ENCODE measurements at regions not wholly inside any gene's neighbourhood (a gene's known extent, or its start where the extent isn't known, plus 50 kb on each side); places are given as distances from the start of the nearest gene placed in this dataset.
A peak's percentile ranks its signal among the peaks of the same experiment; 100 is the strongest.

DNA sequence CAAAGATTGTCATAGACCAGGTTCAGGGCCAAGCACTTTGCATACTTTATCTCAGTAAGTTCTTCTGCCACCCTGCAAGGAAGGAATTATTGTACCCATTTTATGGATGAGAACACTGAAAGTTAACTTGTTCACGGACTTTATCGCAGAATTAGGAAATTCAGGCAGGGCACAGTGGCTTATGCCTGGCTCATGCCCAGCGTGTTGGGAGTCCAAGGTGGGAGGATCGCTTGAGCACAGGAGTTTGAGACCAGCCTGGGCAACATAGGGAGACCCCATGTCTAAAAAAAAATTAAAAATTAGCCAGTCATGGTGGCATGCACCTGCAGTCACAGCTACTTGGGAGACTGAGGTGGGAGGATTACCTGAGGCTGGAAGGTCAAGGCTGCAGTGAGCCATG lies 72.4 kb downstream of the MFAP3 start:
- intact Hi-C loops (cut with micrococcal nuclease; ENCODE audit: unreplicated experiment) (no loop called here), in situ Hi-C loops (cut with MboI) (no loop called here)
- RAD21 ChIA-PET (ENCODE audit: unreplicated experiment) = interaction anchor here (1.0 kb wide), 1 partner anchor 173 kb away, joined by 3 read pairs; no protein-coding TSS in a partner anchor
- TF ChIP-seq ZNF384 (IDR thresholded peaks at IDR 0.05; ENCODE audit: borderline replicate concordance, low read depth, low read length) = no peak
- TF ChIP-seq RAD51 (IDR thresholded peaks at IDR 0.05) = no peak
- no peak for TF ChIP-seq ZZZ3 (IDR thresholded peaks at IDR 0.05; ENCODE audit: control insufficient read depth, insufficient read length, low read depth)
- no peak overlapping the region for H3K9ac ChIP-seq (ENCODE audit: control insufficient read depth, insufficient read depth, low read length)
- H3K79me2 ChIP-seq (ENCODE audit: control insufficient read depth, insufficient read depth, low read length) = no peaks in the 10 kb centered on the region
- SMC1A ChIA-PET (ENCODE audit: uncharacterized antibody, unreplicated experiment) = interaction anchor here (0.7 to 1.9 kb wide), 5 partner anchors 13 to 86 kb away, joined by 3 to 6 read pairs (median 3); no protein-coding TSS in a partner anchor
- H2AFZ ChIP-seq (ENCODE audit: control insufficient read depth, low read depth, low read length) = no peak overlapping the region
- CTCF ChIA-PET = interaction anchor here (0.9 to 1.1 kb wide), 2 partner anchors 8 to 70 kb away, joined by 3 read pairs; no protein-coding TSS in a partner anchor
- no peak overlapping the region for H3K27ac ChIP-seq (ENCODE audit: control insufficient read depth, insufficient read depth)
- H3K36me3 ChIP-seq (ENCODE audit: control insufficient read depth in 2 of 2, insufficient read depth in 2 of 2, low read length in 1 of 2) = no peaks in the 10 kb centered on the region
- H3K4me3 ChIP-seq = no peak overlapping the region
- no peaks in the 10 kb centered on the region for H3K9me3 ChIP-seq (replicated peaks; ENCODE audit: control insufficient read depth, insufficient read depth, low read length)
- no peaks in the 10 kb centered on the region for H3K27me3 ChIP-seq (replicated peaks in 1 of 2; ENCODE audit: control insufficient read depth in 2 of 2, insufficient read depth in 2 of 2, low read length in 1 of 2)
- no peak overlapping the region for H3K4me2 ChIP-seq (ENCODE audit: control insufficient read depth, insufficient read depth)
- no TSS peak for BruUV-seq (replicated peaks)
- no peak for FAIRE-seq
- no peaks in the 10 kb centered on the region for H4K20me1 ChIP-seq (ENCODE audit: control insufficient read depth, insufficient read depth)
- no peak for DNase-seq (ENCODE audit: low read depth, low spot score)
- POLR2A ChIA-PET = no interaction called here
- WGBS (ENCODE audit: insufficient coverage, insufficient replicate concordance, low lambda C conversion rate, missing lambda C conversion rate) = 94% methylated on average over 4 of the region's 4 CpGs
- H3K4me1 ChIP-seq (ENCODE audit: control insufficient read depth, insufficient read depth, low read length) = peaks cover 3% of the 10 kb centered on the region; the same call in 1 of the 2 replicates
- ATAC-seq = no peak

DNA sequence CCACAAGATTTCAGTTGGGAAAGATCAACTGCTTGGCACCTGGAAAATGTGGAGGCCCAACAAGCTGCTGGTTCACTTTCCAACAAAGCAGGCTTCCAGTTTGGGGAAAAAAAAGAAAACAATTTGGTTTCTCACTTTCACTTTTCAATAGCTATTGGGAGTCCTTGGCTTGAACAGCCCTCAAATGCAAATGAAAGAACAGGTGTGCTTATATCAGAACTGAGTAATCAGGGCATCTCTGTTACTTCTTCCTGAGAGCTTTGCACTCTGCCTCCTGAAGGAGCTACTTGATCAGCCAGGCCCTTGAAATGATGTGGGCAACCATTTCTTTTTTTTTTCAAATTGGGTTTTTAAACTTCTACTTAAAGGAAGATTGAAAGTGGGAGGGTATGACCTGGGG lies 73.5 kb downstream of the MFAP3 start:
- Histone ChIP-seq H3K27ac (ENCODE audit: control insufficient read depth, insufficient read depth) (no peak overlapping the region), H3K4me1 (ENCODE audit: control insufficient read depth, insufficient read depth, low read length) (peaks cover 3% of the 10 kb centered on the region; the same call in 1 of the 2 replicates), H4K20me1 (ENCODE audit: control insufficient read depth, insufficient read depth) (no peaks in the 10 kb centered on the region), H3K4me3 (no peak overlapping the region), H2AFZ (ENCODE audit: control insufficient read depth, low read depth, low read length) (no peak overlapping the region), H3K36me3 (ENCODE audit: control insufficient read depth in 2 of 2, insufficient read depth in 2 of 2, low read length in 1 of 2) (no peaks in the 10 kb centered on the region), H3K9me3 (replicated peaks; ENCODE audit: control insufficient read depth, insufficient read depth, low read length) (no peaks in the 10 kb centered on the region), H3K9ac (ENCODE audit: control insufficient read depth, insufficient read depth, low read length) (no peak overlapping the region), H3K4me2 (ENCODE audit: control insufficient read depth, insufficient read depth) (no peak overlapping the region; the same call in 1 of the 2 replicates), H3K27me3 (replicated peaks in 1 of 2; ENCODE audit: control insufficient read depth in 2 of 2, insufficient read depth in 2 of 2, low read length in 1 of 2) (no peaks in the 10 kb centered on the region), H3K79me2 (ENCODE audit: control insufficient read depth, insufficient read depth, low read length) (no peaks in the 10 kb centered on the region)
- DNase-seq (ENCODE audit: low read depth, low spot score) (no peak), ATAC-seq (peak; percentile 78), FAIRE-seq (peak; percentile 83)
- in situ Hi-C loops (cut with MboI) (no loop called here), intact Hi-C loops (cut with micrococcal nuclease; ENCODE audit: unreplicated experiment) (no loop called here)
- BruUV-seq (replicated peaks) = no TSS peak
- SMC1A ChIA-PET (ENCODE audit: uncharacterized antibody, unreplicated experiment) = interaction anchor here (0.7 to 1.9 kb wide), 5 partner anchors 14 to 85 kb away, joined by 3 to 6 read pairs (median 3); no protein-coding TSS in a partner anchor
- CTCF ChIA-PET = interaction anchor here (0.6 to 1.3 kb wide), 6 partner anchors 9 to 1920 kb away, joined by 3 read pairs; no protein-coding TSS in a partner anchor
- POLR2A ChIA-PET = interaction anchor here (0.7 kb wide), 1 partner anchor 89 kb away, joined by 3 read pairs; no protein-coding TSS in a partner anchor
- RAD21 ChIA-PET (ENCODE audit: unreplicated experiment) = interaction anchor here (1.0 to 1.1 kb wide), 3 partner anchors 10 to 172 kb away, joined by 3 to 4 read pairs (median 3); no protein-coding TSS in a partner anchor
- TF ChIP-seq POLR2AphosphoS5 (IDR thresholded peaks at IDR 0.05; ENCODE audit: low read length) = no peak
- TF ChIP-seq BMI1 (IDR thresholded peaks at IDR 0.05; ENCODE audit: borderline replicate concordance) = no peak

Measured in GM12878 (cell line).